HG03469 (cell line): ENCODE measurements at regions not wholly inside any gene's neighbourhood (a gene's known extent, or its start where the extent isn't known, plus 50 kb on each side); places are given as distances from the start of the nearest gene placed in this dataset.

Experiments
- ATAC-seq: cut with Tn5 transposase; IDR thresholded peaks from one replicate; pipeline ENCODE4 v1.9.1; 2021; ENCODE audit warnings: mild to moderate bottlenecking, moderate library complexity, moderate number of reproducible peaks; ENCODE audit not compliant: unreplicated experiment

DNA sequence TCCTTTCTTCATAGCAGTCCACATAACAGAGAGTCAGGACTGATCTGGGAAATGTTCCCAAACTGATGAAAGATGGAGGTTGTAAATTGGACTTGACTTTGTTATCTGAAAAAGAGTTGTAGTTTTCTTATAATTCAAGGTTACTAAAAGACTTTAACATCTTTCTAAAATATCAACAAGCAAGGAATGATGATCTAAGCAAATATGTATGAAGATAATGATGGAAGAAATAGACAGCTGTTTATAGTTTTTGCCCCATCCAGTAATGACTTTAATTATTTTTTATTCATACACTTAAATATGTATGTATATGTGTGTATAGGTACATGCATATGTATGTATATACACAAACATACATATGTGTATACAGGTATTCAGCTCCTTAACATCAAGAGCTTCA, 411.1 kb upstream of the SPOCK3 start:
- no peak for ATAC-seq

DNA sequence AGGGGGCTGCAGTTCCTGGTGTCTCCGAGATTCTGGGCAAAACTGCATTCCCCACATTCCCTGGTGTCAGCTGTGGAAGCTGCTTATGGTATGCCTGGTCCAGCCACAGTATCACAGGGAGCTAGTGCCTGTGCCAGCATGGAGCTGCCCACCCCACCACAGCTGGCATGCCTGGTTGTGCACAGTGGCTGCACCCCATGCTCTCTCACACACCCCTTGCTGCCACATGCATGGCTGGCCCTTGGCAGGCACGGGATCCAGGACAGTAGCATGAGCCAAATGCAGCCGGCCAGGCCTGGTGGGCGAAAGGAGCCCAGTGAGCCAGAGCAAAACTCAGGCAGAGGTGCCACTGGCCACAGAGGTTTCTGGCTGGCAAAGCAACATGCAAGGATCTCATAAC, 418.0 kb upstream of the SPOCK3 start:
- no peak for ATAC-seq

DNA sequence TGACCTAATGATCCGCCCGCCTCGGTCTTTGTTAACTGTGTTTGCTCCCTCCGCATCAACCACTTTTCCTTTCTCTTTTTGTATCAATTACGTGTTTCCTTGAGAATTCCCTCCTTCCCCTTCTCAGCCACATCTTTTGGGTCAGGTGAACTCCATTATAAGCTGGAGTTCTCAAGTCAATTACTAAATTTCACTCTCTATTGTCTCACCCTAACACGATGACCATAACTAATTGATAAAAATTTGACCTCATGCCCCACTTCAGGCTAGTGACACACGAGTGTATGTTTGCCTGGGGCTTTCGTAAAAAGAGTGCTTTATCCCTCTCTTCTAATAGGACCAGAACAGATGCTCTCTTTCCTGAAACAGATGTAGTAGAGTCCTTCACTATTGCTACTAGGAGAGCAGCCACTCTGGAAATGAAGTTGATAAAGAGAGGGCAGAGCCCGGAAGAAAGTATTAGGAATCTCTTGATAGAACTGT, 403.6 kb upstream of the ANXA10 start:
- no peak for ATAC-seq

DNA sequence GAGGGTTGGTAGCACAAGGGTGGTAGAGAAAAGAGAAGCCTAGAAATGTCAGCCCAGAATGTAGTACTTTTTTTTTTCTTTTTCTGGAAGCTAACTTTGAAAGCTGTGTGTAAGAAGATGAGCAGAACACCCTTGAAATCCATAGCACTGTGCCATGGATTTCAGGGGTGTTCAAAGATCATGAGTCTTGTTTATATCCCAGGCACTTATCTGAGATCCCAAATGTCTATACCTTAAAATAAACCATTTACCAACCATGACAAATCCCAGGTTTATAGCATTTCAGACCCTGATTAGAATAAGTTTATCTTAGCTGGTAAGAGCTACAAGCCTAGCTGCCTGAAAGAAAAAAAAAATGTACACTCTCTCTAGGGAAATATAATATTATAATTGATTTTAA, 389.9 kb upstream of the ANXA10 start:
- ATAC-seq = no peak

GRCh38 chr4:167711517-167711916, 380.8 kb upstream of the ANXA10 start:
- ATAC-seq = no peak

GRCh38 chr4:167713756-167714155, 378.6 kb upstream of the ANXA10 start:
- no peak for ATAC-seq

DNA sequence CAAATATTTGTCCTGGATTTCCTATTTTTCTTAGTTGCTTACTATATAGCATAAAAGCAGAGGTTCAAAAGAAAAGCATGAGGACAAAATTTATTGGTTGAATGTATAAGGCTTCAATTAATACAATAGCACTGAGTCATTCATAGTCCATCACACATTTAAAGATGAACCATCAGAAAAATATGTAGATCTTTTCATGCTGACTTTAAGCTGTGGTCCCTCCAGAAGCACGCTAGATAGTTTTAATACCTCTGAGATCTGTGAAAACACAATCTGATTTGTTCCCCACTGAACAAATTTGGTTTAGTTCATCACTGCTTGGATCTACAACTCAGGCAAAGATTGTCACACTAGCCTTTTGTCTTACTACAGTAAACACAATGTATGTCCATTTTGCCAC, 377.2 kb upstream of the ANXA10 start:
- ATAC-seq = no peak

- no peak for ATAC-seq
These were observed 374.8 kb upstream of the ANXA10 start for GRCh38 chr4:167717495-167717894.

DNA sequence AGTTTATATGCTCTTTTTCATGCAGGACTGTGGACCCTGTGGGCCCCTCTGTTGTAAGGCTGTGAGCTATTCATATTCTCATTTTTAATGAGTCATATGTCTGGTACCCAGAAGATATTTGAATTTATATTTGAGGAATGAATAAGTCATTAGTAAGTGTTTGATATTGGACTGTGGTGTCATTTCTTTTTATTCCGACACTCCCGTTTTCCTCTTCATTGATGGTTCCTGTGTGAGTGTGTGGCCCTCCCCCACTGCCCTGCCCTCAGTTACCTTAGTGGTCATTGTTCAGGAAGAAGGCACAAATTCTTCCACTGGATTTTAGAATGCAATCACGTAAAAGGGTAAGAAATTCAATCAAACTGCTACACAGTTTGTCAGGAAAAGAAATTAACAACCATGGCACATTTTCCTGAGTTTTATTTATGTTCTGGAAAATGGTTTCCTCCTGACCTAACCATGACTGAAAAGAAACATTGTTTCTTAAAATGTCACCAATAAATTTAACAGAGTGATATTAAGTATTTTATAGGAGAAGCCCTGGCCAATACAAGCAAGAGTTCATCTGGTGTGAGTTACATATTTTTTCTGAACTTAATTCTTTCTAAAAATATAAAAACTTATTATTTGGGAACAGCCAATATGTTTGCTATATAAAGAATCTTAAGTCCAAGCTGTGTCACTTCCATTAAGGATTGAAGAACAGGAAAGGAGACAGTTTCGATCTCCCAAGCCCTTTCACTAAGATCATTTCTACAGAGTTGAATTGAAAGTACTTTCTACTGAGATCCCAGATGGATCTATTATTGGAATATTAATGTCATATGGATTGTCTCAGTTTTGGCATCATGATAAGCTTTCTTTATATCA, 370.5 kb upstream of the ANXA10 start:
- ATAC-seq = no peak

- no peak for ATAC-seq
These were observed 369.9 kb upstream of the ANXA10 start for GRCh38 chr4:167722487-167722808.

DNA sequence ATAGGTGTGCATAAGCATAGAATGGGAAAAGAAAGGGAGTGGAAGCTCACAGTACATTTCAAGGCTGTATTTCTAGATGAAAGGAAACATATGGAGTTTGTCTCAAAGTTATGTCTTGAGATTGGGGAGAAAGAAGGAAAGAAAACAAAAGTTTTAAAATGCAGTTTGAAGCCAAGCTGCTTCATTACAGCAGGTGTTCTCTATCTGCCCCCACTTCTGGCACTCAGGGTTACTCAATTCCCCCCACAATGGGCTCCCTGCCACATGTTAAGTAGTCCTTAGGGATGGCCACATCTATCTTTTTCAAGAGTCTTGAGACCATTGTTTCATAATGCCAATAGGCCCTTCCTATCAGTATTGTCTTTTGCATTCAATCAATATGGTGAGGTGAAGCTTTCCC, 367.4 kb upstream of the ANXA10 start:
- ATAC-seq = no peak

- no peak for ATAC-seq
These were observed 361.6 kb upstream of the ANXA10 start for GRCh38 chr4:167730769-167731168.

DNA sequence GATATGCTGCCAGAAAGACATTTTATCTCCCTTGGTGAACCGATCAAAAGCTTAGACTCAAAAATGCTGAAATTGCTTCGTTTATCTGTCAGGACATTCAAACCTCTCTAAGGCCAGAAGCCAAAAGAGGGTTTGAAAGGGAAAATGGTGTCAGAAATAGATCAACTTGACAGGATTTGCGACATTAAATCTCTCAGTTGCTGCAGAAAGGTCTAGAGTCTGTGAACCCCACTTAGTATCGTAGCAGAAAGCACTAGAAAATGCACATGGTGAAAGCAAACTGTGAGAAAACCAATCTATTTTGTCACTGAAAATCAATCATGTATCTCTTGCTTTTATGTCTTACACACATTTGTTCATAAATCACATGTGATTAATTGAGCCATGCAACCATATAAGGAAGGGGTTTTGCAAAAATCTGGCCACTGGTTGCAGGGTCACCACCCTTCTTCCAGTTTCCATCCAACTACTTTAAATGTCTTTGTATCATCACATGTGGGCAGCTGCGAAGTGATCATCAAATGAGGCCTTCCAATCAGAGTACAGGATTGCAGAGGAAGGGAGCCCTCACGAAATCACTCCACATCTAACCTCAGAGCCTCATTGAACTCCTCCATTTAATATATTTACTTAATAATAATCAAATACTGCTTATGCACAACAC, 347.2 kb upstream of the ANXA10 start:
- no peak for ATAC-seq

DNA sequence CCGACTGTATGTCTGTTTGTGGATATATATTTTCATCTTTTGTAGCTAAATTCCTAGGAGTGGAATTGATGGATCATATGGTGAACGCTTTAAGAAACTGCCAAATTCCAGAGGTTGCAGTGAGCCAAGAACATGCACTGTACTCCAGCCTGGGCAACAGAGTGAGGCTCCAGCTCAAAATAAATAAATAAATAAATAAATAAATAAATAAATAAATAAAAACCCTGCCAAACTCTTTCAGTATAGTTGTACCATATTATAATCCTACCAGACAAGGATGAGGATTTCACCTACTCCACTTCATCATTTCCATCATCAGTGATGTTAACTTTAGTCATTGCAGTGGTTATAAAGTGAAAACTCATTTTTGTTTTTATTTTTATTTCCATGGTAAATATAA, 325.1 kb upstream of the ANXA10 start:
- no peak for ATAC-seq

DNA sequence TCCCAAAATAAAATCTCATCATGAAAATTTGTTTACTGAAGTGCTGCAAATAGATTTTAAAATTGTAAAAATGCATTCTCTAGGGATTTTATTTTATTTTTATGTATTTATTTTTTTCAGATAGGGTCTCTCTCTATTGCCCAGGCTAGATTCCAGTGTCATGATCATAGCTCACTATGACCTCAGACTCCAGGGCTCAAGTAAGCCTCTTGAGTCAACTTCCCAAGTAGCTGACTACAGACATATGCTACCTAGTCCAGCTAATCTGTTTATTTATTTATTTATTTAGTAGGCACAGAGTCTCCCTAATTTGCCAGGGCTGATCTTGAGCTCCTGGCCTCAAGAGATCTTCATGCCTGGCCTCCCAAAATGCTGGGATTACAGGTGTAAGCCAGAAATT, 317.7 kb upstream of the ANXA10 start:
- no peak for ATAC-seq

DNA sequence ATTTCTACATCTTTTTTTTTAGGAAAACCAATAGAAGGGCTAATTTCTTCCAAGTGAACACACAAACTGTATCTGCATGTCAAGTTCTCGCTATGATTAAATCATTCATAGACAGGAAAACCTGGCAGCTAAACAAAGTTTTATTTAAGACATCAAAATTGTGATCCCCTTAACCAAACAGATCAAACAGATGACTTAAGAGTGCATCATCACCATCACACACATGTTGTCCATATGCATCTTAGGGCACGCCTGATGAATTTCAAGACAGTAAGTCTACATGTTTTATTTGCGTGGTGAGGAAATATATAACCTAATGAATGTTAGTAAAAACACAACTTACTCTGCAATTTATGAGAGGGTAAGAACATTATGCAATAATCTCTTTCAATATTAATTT, 317.0 kb upstream of the ANXA10 start:
- no peak for ATAC-seq

- no peak for ATAC-seq
These were observed 313.1 kb upstream of the ANXA10 start for GRCh38 chr4:167779280-167779679.

DNA sequence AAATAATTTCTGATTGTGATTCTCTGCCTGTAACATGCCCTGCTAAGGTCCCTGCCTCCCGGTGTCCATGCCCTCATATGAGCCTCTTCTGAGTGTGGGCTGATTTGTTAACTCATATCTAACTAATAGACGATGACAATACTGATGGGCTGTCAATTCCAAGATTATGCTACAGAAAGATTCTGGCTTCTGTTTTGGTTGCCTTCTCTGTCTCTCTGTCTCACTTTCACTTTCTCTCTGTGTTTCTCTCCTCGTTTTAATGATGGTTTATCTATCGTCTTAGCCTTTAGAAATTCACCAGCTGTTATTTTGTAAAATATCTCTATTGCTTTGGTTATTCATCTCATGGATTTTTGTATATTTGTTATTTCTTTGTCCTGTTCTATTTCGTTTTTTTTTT, 312.5 kb upstream of the ANXA10 start:
- no peak for ATAC-seq

- no peak for ATAC-seq
These were observed 307.5 kb upstream of the ANXA10 start for GRCh38 chr4:167784826-167785225.

- ATAC-seq = no peak
These were observed 306.8 kb upstream of the ANXA10 start for GRCh38 chr4:167785523-167785922.

- no peak for ATAC-seq
These were observed 305.8 kb upstream of the ANXA10 start for GRCh38 chr4:167786504-167786903.

GRCh38 chr4:167787231-167787630, 305.1 kb upstream of the ANXA10 start:
- ATAC-seq = no peak
